BLaER1 treated with 17β-estradiol and CSF1 and Interleukin-3, amounts not matched to agents 10 nM and 100 nM (cell line): ENCODE measurements at regions not wholly inside any gene's neighbourhood (a gene's known extent, or its start where the extent isn't known, plus 50 kb on each side); places are given as distances from the start of the nearest gene placed in this dataset.

Experiments
- H3K27ac ChIP-seq, 11 experiments: shearing (Covaris generic); formaldehyde crosslinking; 2 replicates each; pipeline ENCODE4 v1.8.1; 2022
- H3K27me3 ChIP-seq, 11 experiments: shearing (Covaris generic); formaldehyde crosslinking; 2 replicates each; pipeline ENCODE4 v1.8.1; 2022
- H3K36me3 ChIP-seq, 11 experiments: shearing (Covaris generic); formaldehyde crosslinking; 2 replicates each; pipeline ENCODE4 v1.8.1; 2022
- H3K4me1 ChIP-seq, 10 experiments: shearing (Covaris generic); formaldehyde crosslinking; 2 replicates each; pipeline ENCODE4 v1.8.1; 2022
- H3K4me2 ChIP-seq, 11 experiments: shearing (Covaris generic); formaldehyde crosslinking; 2 replicates each; pipeline ENCODE4 v1.8.1; 2022
- H3K4me3 ChIP-seq, 10 experiments: shearing (Covaris generic); formaldehyde crosslinking; 2 replicates each; pipeline ENCODE4 v1.8.1; 2022
- H3K9ac ChIP-seq, 11 experiments: shearing (Covaris generic); formaldehyde crosslinking; 2 replicates each; pipeline ENCODE4 v1.8.1; 2022
- H3K9me3 ChIP-seq, 11 experiments: shearing (Covaris generic); formaldehyde crosslinking; replicated peaks in 1 of 11; 2 replicates each; pipeline ENCODE4 v1.8.1; 2022
- H4K20me1 ChIP-seq, 11 experiments: shearing (Covaris generic); formaldehyde crosslinking; 2 replicates each; pipeline ENCODE4 v1.8.1; 2022
- Cebpa-rat ChIP-seq, 11 experiments: shearing (Covaris generic); IDR thresholded peaks; 2 replicates each; pipeline ENCODE4 v1.8.1; 2022

DNA sequence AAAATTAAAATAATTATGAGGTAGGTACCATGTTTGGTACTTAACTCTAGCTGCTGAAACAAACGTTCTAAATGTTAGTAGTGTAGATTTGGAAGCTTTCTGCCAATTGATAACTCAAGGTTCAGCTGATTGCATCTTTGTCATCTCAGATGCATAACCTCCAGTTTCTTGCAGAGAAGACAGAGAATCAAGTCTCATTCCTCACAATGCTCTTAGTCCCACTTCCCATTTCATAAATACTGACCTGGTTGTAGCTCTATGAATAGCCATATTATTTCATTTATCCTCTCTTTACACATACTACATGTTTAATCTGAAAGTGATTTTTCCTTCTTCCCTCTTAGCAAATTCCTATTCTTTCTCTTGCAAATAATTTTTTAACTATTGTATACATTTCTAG, 178.5 kb upstream of the SETBP1 start:
- no peak for TF ChIP-seq Cebpa-rat (IDR thresholded peaks at IDR 0.05)
- H3K9ac ChIP-seq, result no peak overlapping the region
- no peaks in the 10 kb centered on the region for H3K27me3 ChIP-seq
- no peak overlapping the region for H3K4me3 ChIP-seq
- no peaks in the 10 kb centered on the region for H3K36me3 ChIP-seq
- peak overlapping the region in 6 of 11 experiments; percentile 9 to 68 (median 30); a peak in 8 of 22 replicates for H3K27ac ChIP-seq
- peak overlapping the region in 7 of 11 experiments; percentile 44 to 82 (median 52); a peak in 12 of 22 replicates for H3K4me2 ChIP-seq
- peaks cover 0 to 9% (median 0%) of the 10 kb centered on the region in 11 experiments; a peak in 5 of 22 replicates for H3K9me3 ChIP-seq
- H3K4me1 ChIP-seq, result peaks cover 24 to 71% (median 60%) of the 10 kb centered on the region in 10 experiments
- H4K20me1 ChIP-seq, result no peaks in the 10 kb centered on the region

DNA sequence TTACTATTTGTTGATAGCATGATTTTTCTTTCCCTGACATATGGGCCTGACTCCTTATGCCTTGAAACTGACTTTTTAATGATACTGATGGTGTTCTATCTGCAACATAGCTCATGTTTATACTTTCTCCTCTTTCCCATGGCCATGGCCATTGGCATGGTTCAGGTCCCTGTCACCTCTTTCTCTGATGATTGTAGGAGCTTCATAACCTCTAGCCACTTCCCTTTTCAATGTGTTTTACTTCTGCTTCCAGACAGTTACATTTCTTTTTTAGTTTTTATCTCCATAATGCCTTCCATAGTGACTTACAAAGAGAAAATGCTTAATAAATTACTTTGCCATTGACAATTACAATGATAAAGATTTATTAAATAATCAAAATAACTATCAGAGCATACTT, 177.9 kb upstream of the SETBP1 start:
- Histone ChIP-seq H3K27ac (peak overlapping the region in 8 of 11 experiments; percentile 9 to 68 (median 36); a peak in 13 of 22 replicates), H3K36me3 (no peaks in the 10 kb centered on the region), H3K4me2 (peak overlapping the region in 7 of 11 experiments; percentile 44 to 82 (median 52); a peak in 14 of 22 replicates), H3K4me3 (no peak overlapping the region), H3K27me3 (no peaks in the 10 kb centered on the region), H3K9ac (no peak overlapping the region), H4K20me1 (no peaks in the 10 kb centered on the region), H3K4me1 (peaks cover 30 to 75% (median 63%) of the 10 kb centered on the region in 10 experiments), H3K9me3 (peaks cover 0 to 9% (median 0%) of the 10 kb centered on the region in 11 experiments; a peak in 5 of 22 replicates)
- no peak for TF ChIP-seq Cebpa-rat (IDR thresholded peaks at IDR 0.05)

DNA sequence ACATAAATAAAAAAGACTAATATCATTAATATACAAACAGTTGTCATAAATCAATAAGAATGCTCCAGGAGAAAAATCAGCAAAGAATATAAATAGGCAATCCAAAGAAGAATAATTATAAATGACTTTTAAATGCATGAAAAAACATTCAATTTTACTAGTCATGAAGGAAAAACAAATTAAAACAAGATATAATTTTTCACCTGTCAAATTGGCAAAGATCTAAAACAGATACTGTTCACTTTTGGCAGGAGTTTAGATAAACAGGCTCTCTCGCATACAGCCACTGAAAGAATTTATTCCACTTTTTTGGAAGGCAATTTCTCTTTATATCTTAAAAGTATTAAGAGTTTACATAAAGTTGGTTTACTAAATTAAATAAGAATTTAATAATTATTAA, 176.8 kb upstream of the SETBP1 start:
- Histone ChIP-seq H3K4me1 (peaks cover 39 to 83% (median 70%) of the 10 kb centered on the region in 10 experiments), H3K27me3 (no peaks in the 10 kb centered on the region), H3K4me3 (no peak overlapping the region), H4K20me1 (no peaks in the 10 kb centered on the region), H3K9me3 (peaks cover 0 to 7% (median 0%) of the 10 kb centered on the region in 11 experiments; a peak in 5 of 22 replicates), H3K27ac (no peak overlapping the region; a peak in 1 of 22 replicates), H3K36me3 (no peaks in the 10 kb centered on the region), H3K4me2 (no peak overlapping the region), H3K9ac (no peak overlapping the region)
- no peak for TF ChIP-seq Cebpa-rat (IDR thresholded peaks at IDR 0.05)

DNA sequence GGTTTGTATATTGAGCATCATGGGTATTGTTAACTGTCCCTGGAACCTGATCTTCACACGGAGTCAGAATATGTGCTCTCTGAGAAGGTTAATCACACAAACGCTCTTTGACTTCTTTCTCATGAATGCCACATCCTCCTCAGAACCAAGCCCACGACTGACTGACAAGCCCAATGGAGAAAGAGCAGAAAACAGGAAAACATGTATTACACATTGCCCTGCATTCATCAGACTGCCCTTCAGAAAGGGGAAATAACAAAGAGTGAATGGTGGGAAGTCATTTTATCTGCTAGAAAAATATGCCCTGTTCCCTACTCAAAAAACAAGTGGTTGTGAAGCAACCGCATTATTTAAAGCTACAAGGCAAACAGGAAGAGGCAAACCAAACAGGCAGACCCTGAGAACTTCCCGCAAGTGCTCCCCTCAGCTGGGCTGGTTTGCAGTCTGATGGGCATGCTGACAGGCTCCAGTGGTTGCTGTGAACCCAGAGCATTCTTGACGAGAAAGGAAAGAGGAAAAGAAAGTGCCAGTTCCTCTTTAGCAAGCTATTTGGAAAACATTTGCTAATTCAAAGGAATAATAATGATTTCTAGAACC, 172.9 kb upstream of the SETBP1 start:
- Histone ChIP-seq H3K36me3 (no peaks in the 10 kb centered on the region), H3K4me3 (peak overlapping the region in 4 of 10 experiments; percentile 7 to 28 (median 18); a peak in 5 of 20 replicates), H3K4me2 (peak overlapping the region; percentile 72 to 94 (median 82)), H3K9me3 (peaks cover 0 to 6% (median 0%) of the 10 kb centered on the region in 11 experiments; a peak in 8 of 22 replicates), H3K9ac (peak overlapping the region; percentile 70 to 82 (median 80); a peak in 21 of 22 replicates), H4K20me1 (no peaks in the 10 kb centered on the region), H3K27me3 (no peaks in the 10 kb centered on the region), H3K4me1 (peaks cover 31 to 74% (median 60%) of the 10 kb centered on the region in 10 experiments), H3K27ac (peak overlapping the region; percentile 90 to 96 (median 93))
- TF ChIP-seq Cebpa-rat (IDR thresholded peaks at IDR 0.05), result peak; percentile 74 to 95 (median 91); a peak in 20 of 22 replicates

DNA sequence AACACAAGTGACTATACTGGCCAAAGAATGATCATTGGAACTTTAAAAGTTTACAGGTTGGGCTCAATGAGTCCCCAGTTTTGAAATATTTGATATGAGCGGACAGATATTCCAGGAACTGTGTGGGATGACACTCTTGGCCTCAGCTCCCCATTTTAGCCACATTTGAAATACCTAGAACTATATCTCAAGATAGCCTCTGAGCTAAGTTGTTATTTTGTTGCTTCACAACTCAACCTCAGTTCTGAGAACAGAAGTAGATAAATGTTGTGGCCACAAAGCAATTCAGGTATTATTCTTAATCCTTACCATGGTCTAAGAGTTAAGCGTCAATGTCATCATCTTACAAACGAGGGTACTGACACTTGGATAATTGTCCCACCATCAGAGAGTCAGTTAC, 172.2 kb upstream of the SETBP1 start:
- Histone ChIP-seq H3K9me3 (peaks cover 0 to 9% (median 0%) of the 10 kb centered on the region in 11 experiments; a peak in 8 of 22 replicates), H4K20me1 (no peaks in the 10 kb centered on the region), H3K4me2 (peak overlapping the region; percentile 51 to 82 (median 76)), H3K27ac (peak overlapping the region; percentile 90 to 96 (median 93)), H3K4me3 (peak overlapping the region in 2 of 10 experiments; percentile 3 to 6; a peak in 2 of 20 replicates), H3K4me1 (peaks cover 31 to 68% (median 54%) of the 10 kb centered on the region in 10 experiments), H3K36me3 (no peaks in the 10 kb centered on the region), H3K9ac (peak overlapping the region; percentile 68 to 82 (median 73)), H3K27me3 (no peaks in the 10 kb centered on the region)
- TF ChIP-seq Cebpa-rat (IDR thresholded peaks at IDR 0.05), result no peak

DNA sequence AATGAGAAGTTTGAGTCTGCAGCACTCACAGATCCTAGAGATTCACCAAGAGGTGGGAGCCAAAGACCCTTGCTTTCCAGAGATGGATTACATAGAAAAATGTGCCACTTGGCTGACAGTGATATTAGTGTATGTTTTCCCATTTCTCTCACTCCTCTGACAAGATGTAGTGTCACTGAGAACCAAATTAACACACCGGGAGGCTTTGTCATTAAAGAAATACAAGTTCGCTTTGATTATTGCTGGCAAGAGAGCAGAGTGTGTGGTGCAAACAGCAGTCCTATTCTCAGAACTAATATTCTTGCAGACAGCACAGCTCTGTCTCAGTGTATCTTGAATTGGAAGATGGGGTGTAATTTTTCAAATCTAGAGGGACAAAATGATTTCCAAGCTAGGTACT, 171.6 kb upstream of the SETBP1 start:
- TF ChIP-seq Cebpa-rat (IDR thresholded peaks at IDR 0.05), result no peak
- Histone ChIP-seq H3K27ac (peak overlapping the region; percentile 90 to 96 (median 93)), H3K4me1 (peaks cover 31 to 66% (median 54%) of the 10 kb centered on the region in 10 experiments), H3K36me3 (no peaks in the 10 kb centered on the region), H3K27me3 (no peaks in the 10 kb centered on the region), H3K9me3 (peaks cover 0 to 9% (median 0%) of the 10 kb centered on the region in 11 experiments; a peak in 8 of 22 replicates), H4K20me1 (no peaks in the 10 kb centered on the region), H3K9ac (peak overlapping the region; percentile 68 to 82 (median 73); a peak in 19 of 22 replicates), H3K4me2 (peak overlapping the region; percentile 51 to 82 (median 76)), H3K4me3 (0 out of 20 replicates have a peak overlapping the region, but pooled peaks of 1 of the 10 experiments have one; percentile 3)

DNA sequence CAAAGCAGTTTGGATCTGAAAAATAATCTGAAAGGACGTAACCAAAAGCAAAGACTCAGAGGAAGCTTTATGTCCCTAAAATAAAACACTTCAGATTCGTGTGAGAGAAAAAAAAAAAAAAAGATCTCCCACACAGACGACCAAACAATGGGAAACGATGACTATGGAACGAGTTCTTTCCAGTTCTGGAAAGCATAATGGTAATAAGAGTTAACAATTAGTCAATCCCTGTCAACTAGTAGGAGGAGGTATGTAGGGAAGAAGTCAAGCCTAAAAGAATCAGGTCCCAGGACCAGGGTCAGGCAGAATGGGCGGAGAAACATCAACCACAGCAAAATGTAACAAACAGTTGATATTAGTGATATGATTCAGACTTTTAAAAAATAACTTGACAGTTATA, 170.3 kb upstream of the SETBP1 start:
- Histone ChIP-seq H3K9me3 (peaks cover 0 to 9% (median 0%) of the 10 kb centered on the region in 11 experiments; a peak in 8 of 22 replicates), H3K4me1 (peaks cover 31 to 56% (median 49%) of the 10 kb centered on the region in 10 experiments), H3K9ac (no peak overlapping the region; a peak in 1 of 22 replicates), H3K27me3 (no peaks in the 10 kb centered on the region), H3K36me3 (no peaks in the 10 kb centered on the region), H3K4me3 (no peak overlapping the region), H4K20me1 (no peaks in the 10 kb centered on the region), H3K27ac (peak overlapping the region in 9 of 11 experiments; percentile 90 to 96 (median 94); a peak in 15 of 22 replicates), H3K4me2 (peak overlapping the region in 7 of 11 experiments; percentile 39 to 82 (median 76); a peak in 11 of 22 replicates)
- no peak for TF ChIP-seq Cebpa-rat (IDR thresholded peaks at IDR 0.05)

DNA sequence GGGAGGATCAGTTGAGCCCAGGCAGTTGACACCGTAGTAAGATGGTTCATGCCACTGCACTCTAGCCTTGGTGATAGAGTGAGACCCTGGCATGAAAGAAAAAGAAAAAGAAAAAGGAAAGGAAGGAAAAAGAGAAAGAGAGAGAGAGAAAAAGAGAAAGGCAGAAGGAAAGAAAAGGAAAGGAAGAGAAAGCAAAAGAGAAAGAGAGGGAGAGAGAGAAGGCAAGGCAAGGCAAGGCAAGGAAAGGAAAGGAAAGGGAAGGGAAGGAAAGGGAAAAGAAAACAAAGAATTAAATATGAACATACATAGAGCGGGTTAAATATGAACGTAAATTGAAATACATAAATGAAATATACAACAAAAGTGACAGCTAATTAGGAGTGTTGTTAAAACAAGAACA, 167.5 kb upstream of the SETBP1 start:
- no peak overlapping the region for H3K4me2 ChIP-seq
- TF ChIP-seq Cebpa-rat (IDR thresholded peaks at IDR 0.05), result no peak
- no peak overlapping the region for H3K4me3 ChIP-seq
- peaks cover 0 to 9% (median 0%) of the 10 kb centered on the region in 11 experiments; a peak in 4 of 22 replicates for H3K9me3 ChIP-seq
- no peaks in the 10 kb centered on the region for H4K20me1 ChIP-seq
- H3K4me1 ChIP-seq, result peaks cover 11 to 39% (median 25%) of the 10 kb centered on the region in 10 experiments
- H3K36me3 ChIP-seq, result no peaks in the 10 kb centered on the region
- H3K27ac ChIP-seq, result peak overlapping the region in 1 of 11 experiments; percentile 22; a peak in 1 of 22 replicates
- H3K27me3 ChIP-seq, result no peaks in the 10 kb centered on the region
- H3K9ac ChIP-seq, result no peak overlapping the region

DNA sequence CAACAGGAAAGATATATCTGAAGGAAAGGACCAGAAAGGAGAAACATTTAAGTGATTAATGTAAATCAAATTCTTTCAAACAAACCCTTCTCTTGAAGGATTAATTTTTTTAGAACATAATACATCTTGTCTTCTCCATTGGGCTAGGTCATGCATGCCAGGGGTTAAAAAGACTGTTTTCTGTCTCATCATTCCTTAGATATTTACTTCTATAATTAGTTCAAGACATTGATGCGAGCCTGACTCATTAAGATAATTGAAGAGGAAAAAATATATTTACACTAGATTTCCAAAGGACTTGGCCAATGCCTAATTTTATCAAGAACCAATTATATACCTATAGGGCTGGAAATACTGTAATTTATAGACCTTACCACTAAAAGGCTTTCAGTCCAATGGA, 166.6 kb upstream of the SETBP1 start:
- Histone ChIP-seq H3K9me3 (peaks cover 0 to 9% (median 0%) of the 10 kb centered on the region in 11 experiments; a peak in 4 of 22 replicates), H3K27ac (no peak overlapping the region), H3K4me3 (no peak overlapping the region), H3K36me3 (no peaks in the 10 kb centered on the region), H4K20me1 (no peaks in the 10 kb centered on the region), H3K4me1 (peaks cover 2 to 30% (median 22%) of the 10 kb centered on the region in 10 experiments; a peak in 19 of 20 replicates), H3K9ac (no peak overlapping the region), H3K27me3 (no peaks in the 10 kb centered on the region), H3K4me2 (no peak overlapping the region)
- no peak for TF ChIP-seq Cebpa-rat (IDR thresholded peaks at IDR 0.05)
